RWPE1 (cell line): ENCODE measurements at regions not wholly inside any gene's neighbourhood (a gene's known extent, or its start where the extent isn't known, plus 50 kb on each side); places are given as distances from the start of the nearest gene placed in this dataset.

ENCODE experiments used
- CTCF ChIA-PET: fragments of 350-600 bp; sonication (Branson Sonifier 250); formaldehyde crosslinking; extraction: SDS; loops from one replicate; lab custom pipeline; 2021; lab: Yijun Ruan, JAX
- POLR2A ChIA-PET: fragments of 400-600 bp; formaldehyde crosslinking; extraction: SDS; loops from one replicate; lab custom pipeline; 2020; ENCODE audit warnings: antibody characterized with exemption; ENCODE audit not compliant: low non-redundant PET; lab: Yijun Ruan, JAX
- DNase-seq: peaks from one replicate; pipeline ENCODE4 v3.0.0; 2012; ENCODE audit warnings: low spot score
- H3K27ac ChIP-seq: fragments of 450-650 bp; 2 replicates; pipeline ENCODE4 v1.5.1; 2017
- TF ChIP-seq, protein P1 (sequence below): fragments of 450-650 bp; conservative IDR thresholded peaks from 2 replicates; pipeline ENCODE4 v1.5.1; 2017; ENCODE audit warnings: low read depth, mild to moderate bottlenecking

GRCh38 chr6:167731731-167732422 lies 94.8 kb upstream of the AFDN start:
- ChIA-PET POLR2A (no interaction called here), CTCF (no interaction called here)
- H3K27ac ChIP-seq: no peak overlapping the region
- TF ChIP-seq, protein P1, sequence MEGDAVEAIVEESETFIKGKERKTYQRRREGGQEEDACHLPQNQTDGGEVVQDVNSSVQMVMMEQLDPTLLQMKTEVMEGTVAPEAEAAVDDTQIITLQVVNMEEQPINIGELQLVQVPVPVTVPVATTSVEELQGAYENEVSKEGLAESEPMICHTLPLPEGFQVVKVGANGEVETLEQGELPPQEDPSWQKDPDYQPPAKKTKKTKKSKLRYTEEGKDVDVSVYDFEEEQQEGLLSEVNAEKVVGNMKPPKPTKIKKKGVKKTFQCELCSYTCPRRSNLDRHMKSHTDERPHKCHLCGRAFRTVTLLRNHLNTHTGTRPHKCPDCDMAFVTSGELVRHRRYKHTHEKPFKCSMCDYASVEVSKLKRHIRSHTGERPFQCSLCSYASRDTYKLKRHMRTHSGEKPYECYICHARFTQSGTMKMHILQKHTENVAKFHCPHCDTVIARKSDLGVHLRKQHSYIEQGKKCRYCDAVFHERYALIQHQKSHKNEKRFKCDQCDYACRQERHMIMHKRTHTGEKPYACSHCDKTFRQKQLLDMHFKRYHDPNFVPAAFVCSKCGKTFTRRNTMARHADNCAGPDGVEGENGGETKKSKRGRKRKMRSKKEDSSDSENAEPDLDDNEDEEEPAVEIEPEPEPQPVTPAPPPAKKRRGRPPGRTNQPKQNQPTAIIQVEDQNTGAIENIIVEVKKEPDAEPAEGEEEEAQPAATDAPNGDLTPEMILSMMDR: no peak
- DNase-seq: no peak

GRCh38 chr6:167733740-167734661 lies 92.7 kb upstream of the AFDN start:
- TF ChIP-seq, protein P1: no peak
- no peak overlapping the region for H3K27ac ChIP-seq
- CTCF ChIA-PET: interaction anchor here (0.6 kb wide), 2 partner anchors 378 to 519 kb away, joined by 3 to 4 read pairs; no protein-coding TSS in a partner anchor
- no peak for DNase-seq
- POLR2A ChIA-PET: no interaction called here

DNA sequence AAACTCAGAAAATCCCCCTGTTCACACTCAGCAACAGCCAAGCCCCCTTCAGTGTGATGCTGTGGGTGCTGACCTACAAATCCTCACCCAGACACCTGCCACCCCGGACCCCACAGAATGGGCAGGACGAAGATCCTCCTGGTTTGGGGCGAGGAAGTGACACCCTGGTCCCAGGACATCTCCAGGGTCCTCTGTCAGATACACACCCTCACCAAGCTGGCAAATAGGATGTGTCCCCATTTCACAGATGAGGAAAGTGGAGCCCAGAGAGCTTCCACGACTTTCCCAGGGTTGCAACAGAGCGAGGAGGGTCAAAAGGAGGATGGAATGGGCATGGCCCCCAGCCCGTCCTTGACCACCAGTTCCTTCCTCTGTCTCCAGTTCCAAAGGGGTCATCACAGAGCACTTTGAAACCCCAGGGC lies 92.0 kb upstream of the AFDN start:
- TF ChIP-seq, protein P1: no peak
- CTCF ChIA-PET: no interaction called here
- DNase-seq: no peak
- no peak overlapping the region for H3K27ac ChIP-seq
- POLR2A ChIA-PET: no interaction called here

DNA sequence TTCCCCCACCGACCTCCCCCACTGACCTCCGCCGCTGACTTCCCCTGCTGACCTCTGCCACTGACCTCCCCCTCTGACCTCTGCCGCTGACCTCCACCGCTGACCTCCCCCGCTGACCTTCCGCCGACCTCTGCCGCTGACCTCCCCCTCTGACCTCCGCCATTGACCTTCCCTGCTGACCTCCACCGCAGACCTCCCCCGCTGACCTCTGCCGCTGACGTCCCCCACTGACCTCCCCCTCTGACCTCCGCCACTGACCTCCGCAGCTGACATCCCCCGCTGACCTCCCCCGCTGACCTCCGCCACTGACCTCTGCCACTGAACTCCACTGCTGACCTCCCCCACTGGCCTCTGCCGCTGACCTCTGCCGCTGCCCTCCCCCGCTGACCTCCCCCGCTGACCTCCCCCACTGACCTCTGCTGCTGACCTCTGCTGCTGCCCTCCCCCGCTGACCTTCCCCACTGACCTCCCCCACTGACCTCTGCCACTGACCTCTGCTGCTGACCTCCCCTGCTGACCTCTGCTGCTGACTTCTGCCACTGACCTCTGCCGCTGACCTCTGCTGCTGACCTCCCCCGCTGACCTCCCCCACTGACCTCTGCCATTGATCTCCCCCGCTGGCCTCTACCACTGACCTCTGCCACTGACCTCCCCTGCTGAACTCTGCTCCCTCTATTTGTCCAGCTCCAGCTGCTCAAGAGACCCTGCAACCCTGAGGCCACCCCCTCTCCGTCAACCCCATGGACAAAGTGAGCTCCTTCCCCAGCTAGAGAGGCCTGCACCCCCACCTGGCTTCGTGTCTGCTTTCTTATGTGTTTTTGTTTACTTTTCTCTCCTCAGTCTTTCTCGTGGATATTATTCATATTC lies 91.4 kb upstream of the AFDN start:
- TF ChIP-seq, protein P1: no peak
- DNase-seq: no peak
- no peak overlapping the region for H3K27ac ChIP-seq
- POLR2A ChIA-PET: no interaction called here
- CTCF ChIA-PET: interaction anchor here (0.7 kb wide), 2 partner anchors 19 to 85 kb away, joined by 7 to 8 read pairs; no protein-coding TSS in a partner anchor

DNA sequence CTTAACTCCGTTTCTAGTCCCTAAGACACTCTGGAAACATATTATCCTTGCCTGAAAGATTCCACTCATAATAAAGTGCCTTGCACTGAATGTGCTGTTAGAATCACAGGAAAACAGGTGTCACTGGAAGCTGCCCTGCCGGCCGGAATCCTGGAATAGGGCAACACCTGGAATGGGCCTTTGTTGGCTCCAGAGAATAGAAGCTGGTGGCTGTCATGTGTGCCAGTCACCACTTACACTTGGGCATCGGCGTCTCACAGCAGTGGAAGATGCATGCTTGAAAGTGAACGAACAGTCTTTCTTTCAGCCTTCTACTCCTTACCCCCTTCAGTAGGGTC lies 90.8 kb upstream of the AFDN start:
- CTCF ChIA-PET: interaction anchor here (0.5 to 0.7 kb wide), 3 partner anchors 20 to 321 kb away, joined by 3 to 8 read pairs (median 7); no protein-coding TSS in a partner anchor
- H3K27ac ChIP-seq: no peak overlapping the region
- TF ChIP-seq, protein P1: no peak
- DNase-seq: no peak
- POLR2A ChIA-PET: no interaction called here
